ENCODE measurements at regions not wholly inside any gene's neighbourhood (a gene's known extent, or its start where the extent isn't known, plus 50 kb on each side); places are given as distances from the start of the nearest gene placed in this dataset.

DNA sequence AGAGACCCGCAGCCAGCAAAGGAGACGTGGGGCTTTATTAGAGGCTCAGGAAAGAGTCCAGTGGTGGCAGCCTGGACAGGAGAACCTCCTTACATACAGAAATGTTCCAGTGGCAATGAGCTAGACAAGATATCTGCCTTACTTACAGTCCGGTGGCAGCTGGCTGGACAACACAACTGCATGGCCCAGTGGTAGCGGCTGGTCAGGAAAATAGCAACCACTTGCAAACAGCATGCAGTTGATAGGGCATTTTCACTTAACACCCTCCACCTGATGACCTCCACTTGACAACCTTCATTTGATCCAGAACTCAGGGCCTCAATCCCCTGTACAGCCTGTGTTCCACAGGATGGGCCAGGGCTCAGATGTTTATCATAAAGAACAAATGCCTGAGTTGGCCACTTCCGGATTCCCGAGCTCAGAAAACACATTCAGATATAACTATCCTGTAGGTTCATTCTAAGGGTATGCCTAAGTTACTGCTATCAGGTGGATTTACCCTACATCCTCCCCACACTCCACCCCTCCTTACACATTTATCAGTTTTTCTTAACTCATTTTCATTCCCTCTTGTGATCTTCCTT is 63.3 kb upstream of the ITPRID2 start:
- H3K36me3 ChIP-seq (ENCODE audit: control insufficient read depth in 1 of 2, insufficient read depth in 2 of 2, low read length in 2 of 2) = no peaks in the 10 kb centered on the region
- peaks cover 0 to 11% of the 10 kb centered on the region in 2 donors for H3K4me1 ChIP-seq (ENCODE audit: control insufficient read depth in 1 of 2, insufficient read depth in 2 of 2, low read length in 2 of 2)
- no peak overlapping the region for H3K27ac ChIP-seq (ENCODE audit: low read depth, low read length)
- H3K27me3 ChIP-seq (ENCODE audit: control insufficient read depth in 1 of 2, insufficient read depth in 2 of 2, low read length in 2 of 2) = no peaks in the 10 kb centered on the region
- H3K9ac ChIP-seq (ENCODE audit: low read depth in 1 of 2, low read length in 2 of 2) = no peak overlapping the region
- no peaks in the 10 kb centered on the region for H3K9me3 ChIP-seq (ENCODE audit: control insufficient read depth in 1 of 2, low read length in 2 of 2)
- H3K4me3 ChIP-seq (ENCODE audit: low read depth in 1 of 2, low read length in 2 of 2) = no peak overlapping the region

DNA sequence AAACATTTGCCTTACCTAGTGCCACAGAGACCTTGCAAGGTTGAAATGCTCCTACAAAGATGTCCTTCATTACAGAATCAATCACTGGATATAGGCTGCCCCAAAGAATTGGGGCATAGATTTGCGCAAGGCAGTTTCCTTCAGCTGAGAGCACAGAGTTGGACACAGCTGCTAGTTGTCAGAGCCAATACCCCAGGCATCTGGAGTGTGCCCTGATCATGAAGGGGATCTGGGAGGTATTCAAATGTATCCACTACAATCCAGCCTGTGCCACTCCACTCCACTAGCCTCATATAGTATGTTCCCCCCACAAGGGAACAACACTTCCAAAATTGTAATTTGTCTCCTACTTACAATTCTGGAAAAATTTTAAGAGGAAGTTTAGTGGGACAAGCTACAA is 62.3 kb upstream of the ITPRID2 start:
- H3K27ac ChIP-seq (ENCODE audit: low read depth, low read length) = no peak overlapping the region
- no peaks in the 10 kb centered on the region for H3K27me3 ChIP-seq (ENCODE audit: control insufficient read depth in 1 of 2, insufficient read depth in 2 of 2, low read length in 2 of 2)
- H3K4me3 ChIP-seq (ENCODE audit: low read depth in 1 of 2, low read length in 2 of 2) = no peak overlapping the region
- H3K9me3 ChIP-seq (ENCODE audit: control insufficient read depth in 1 of 2, low read length in 2 of 2) = no peaks in the 10 kb centered on the region
- H3K4me1 ChIP-seq (ENCODE audit: control insufficient read depth in 1 of 2, insufficient read depth in 2 of 2, low read length in 2 of 2) = peaks cover 0 to 11% of the 10 kb centered on the region in 2 donors
- H3K36me3 ChIP-seq (ENCODE audit: control insufficient read depth in 1 of 2, insufficient read depth in 2 of 2, low read length in 2 of 2) = no peaks in the 10 kb centered on the region
- no peak overlapping the region for H3K9ac ChIP-seq (ENCODE audit: low read depth in 1 of 2, low read length in 2 of 2)

DNA sequence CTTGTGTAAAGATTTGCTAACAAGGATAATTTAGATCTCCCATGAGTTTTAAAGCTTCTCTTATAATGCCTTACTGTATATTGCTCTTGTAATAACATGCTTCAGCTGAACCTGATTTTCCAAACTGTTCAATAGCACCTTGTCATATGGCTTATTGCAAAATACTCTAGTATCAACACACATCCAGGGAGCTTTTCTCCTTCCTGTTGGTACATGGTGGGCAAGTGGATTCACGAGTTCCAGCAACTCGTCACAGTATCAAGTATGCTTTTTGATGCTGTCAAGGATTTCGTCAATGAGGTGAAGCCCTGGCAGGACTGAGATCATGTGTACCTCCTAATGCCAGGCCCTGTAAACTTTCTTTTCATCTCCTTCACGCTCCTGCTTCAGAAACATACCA is 59.5 kb upstream of the ITPRID2 start:
- Histone ChIP-seq H3K4me1 (ENCODE audit: control insufficient read depth in 1 of 2, insufficient read depth in 2 of 2, low read length in 2 of 2) (peaks cover 0 to 17% of the 10 kb centered on the region in 2 donors), H3K4me3 (ENCODE audit: low read depth in 1 of 2, low read length in 2 of 2) (no peak overlapping the region), H3K27ac (ENCODE audit: low read depth, low read length) (no peak overlapping the region), H3K9me3 (ENCODE audit: control insufficient read depth in 1 of 2, low read length in 2 of 2) (no peaks in the 10 kb centered on the region), H3K27me3 (ENCODE audit: control insufficient read depth in 1 of 2, insufficient read depth in 2 of 2, low read length in 2 of 2) (no peaks in the 10 kb centered on the region), H3K9ac (ENCODE audit: low read depth in 1 of 2, low read length in 2 of 2) (no peak overlapping the region), H3K36me3 (ENCODE audit: control insufficient read depth in 1 of 2, insufficient read depth in 2 of 2, low read length in 2 of 2) (no peaks in the 10 kb centered on the region)

DNA sequence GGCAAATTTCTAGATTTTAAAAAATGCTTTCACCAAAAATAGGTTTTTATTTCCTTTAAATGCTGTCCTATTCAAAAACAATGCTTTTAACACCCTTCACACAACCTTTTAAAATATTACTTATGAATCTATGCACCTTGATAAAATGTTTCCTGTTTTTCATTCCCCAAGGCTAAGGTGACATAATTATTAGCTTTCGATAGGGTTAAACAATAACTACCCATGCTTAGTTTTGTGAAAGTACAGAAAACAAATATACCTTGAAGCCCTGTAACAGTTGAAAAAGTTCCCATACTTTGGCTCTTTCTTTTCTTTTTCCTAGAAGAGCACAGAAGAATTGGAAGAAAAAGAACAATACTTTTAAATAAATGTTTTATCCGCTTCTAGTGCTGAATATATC is 54.9 kb upstream of the ITPRID2 start:
- no peaks in the 10 kb centered on the region for H3K36me3 ChIP-seq (ENCODE audit: control insufficient read depth in 1 of 2, insufficient read depth in 2 of 2, low read length in 2 of 2)
- H3K4me1 ChIP-seq (ENCODE audit: control insufficient read depth in 1 of 2, insufficient read depth in 2 of 2, low read length in 2 of 2) = peaks cover 0 to 23% of the 10 kb centered on the region in 2 donors
- H3K27me3 ChIP-seq (ENCODE audit: control insufficient read depth in 1 of 2, insufficient read depth in 2 of 2, low read length in 2 of 2) = no peaks in the 10 kb centered on the region
- H3K9me3 ChIP-seq (ENCODE audit: control insufficient read depth in 1 of 2, low read length in 2 of 2) = no peaks in the 10 kb centered on the region
- H3K9ac ChIP-seq (ENCODE audit: low read depth in 1 of 2, low read length in 2 of 2) = no peak overlapping the region
- H3K4me3 ChIP-seq (ENCODE audit: low read depth in 1 of 2, low read length in 2 of 2) = no peak overlapping the region
- no peak overlapping the region for H3K27ac ChIP-seq (ENCODE audit: low read depth, low read length)

DNA sequence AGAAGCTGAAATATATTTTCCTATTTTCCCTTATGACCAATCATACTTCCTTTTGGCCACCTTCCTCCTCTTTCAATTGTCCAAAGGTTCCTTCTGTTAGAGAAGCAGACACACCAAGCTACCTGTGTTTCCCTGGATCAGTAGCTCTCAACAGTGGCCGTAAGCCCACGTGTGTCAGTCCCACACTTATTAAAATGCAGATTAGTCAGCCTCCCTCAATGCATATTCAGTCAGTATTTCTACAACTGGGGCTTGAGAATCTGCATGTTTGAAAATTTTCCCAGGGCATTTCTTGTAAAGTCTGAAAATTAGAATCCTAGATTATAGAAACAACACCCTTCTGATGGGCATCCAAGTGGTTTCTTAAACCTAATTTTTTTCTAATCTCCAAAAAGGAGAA is 54.0 kb upstream of the ITPRID2 start:
- H3K9ac ChIP-seq (ENCODE audit: low read depth in 1 of 2, low read length in 2 of 2) = no peak overlapping the region
- H3K4me1 ChIP-seq (ENCODE audit: control insufficient read depth in 1 of 2, insufficient read depth in 2 of 2, low read length in 2 of 2) = peaks cover 0 to 18% of the 10 kb centered on the region in 2 donors
- H3K27me3 ChIP-seq (ENCODE audit: control insufficient read depth in 1 of 2, insufficient read depth in 2 of 2, low read length in 2 of 2) = no peaks in the 10 kb centered on the region
- H3K36me3 ChIP-seq (ENCODE audit: control insufficient read depth in 1 of 2, insufficient read depth in 2 of 2, low read length in 2 of 2) = no peaks in the 10 kb centered on the region
- no peak overlapping the region for H3K27ac ChIP-seq (ENCODE audit: low read depth, low read length)
- H3K9me3 ChIP-seq (ENCODE audit: control insufficient read depth in 1 of 2, low read length in 2 of 2) = no peaks in the 10 kb centered on the region
- H3K4me3 ChIP-seq (ENCODE audit: low read depth in 1 of 2, low read length in 2 of 2) = no peak overlapping the region

DNA sequence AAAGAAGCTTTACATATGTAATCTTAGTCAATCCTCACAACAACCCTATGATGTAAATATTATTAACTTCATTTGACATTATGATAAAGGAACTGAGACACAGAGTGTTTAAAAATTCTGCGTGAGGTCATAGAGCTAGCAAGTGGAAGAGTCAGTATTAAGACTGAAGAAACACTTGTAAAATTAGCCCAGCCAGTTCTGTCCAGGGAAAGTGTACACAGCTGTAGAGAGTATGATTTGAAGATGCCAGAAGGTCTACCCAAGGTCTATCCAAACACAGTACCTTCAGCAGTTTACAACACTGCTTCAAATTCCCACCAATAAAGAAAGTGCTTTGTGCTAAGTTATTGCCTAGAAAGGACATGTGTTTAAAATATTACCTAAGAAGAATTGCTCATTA is 51.7 kb upstream of the ITPRID2 start:
- Histone ChIP-seq H3K9me3 (ENCODE audit: control insufficient read depth in 1 of 2, low read length in 2 of 2) (no peaks in the 10 kb centered on the region), H3K36me3 (ENCODE audit: control insufficient read depth in 1 of 2, insufficient read depth in 2 of 2, low read length in 2 of 2) (no peaks in the 10 kb centered on the region), H3K4me1 (ENCODE audit: control insufficient read depth in 1 of 2, insufficient read depth in 2 of 2, low read length in 2 of 2) (peaks cover 0 to 13% of the 10 kb centered on the region in 2 donors), H3K4me3 (ENCODE audit: low read depth in 1 of 2, low read length in 2 of 2) (no peak overlapping the region), H3K27me3 (ENCODE audit: control insufficient read depth in 1 of 2, insufficient read depth in 2 of 2, low read length in 2 of 2) (no peaks in the 10 kb centered on the region), H3K9ac (ENCODE audit: low read depth in 1 of 2, low read length in 2 of 2) (no peak overlapping the region), H3K27ac (ENCODE audit: low read depth, low read length) (no peak overlapping the region)

DNA sequence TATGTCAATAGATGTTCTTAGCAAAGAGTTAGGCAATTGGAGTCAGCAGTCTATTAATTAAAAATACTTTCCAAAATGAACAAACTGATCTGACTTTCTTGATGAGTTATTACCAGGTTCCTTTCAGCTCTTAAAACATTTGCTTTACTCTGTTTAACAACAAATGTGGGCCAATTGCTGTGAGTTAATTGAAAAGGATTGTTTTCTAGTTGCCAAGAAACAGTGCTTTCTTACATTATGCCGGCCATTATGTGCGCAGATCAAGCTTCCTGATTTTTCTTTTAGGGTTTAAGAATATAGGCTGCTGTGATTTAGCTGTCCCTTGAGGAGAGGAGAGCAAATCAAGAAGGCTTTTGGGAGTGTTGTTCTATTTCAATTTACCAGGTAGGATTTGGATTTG is 50.5 kb upstream of the ITPRID2 start:
- H3K9ac ChIP-seq (ENCODE audit: low read depth in 1 of 2, low read length in 2 of 2) = no peak overlapping the region
- no peaks in the 10 kb centered on the region for H3K9me3 ChIP-seq (ENCODE audit: control insufficient read depth in 1 of 2, low read length in 2 of 2)
- H3K27ac ChIP-seq (ENCODE audit: low read depth, low read length) = no peak overlapping the region
- H3K27me3 ChIP-seq (ENCODE audit: control insufficient read depth in 1 of 2, insufficient read depth in 2 of 2, low read length in 2 of 2) = no peaks in the 10 kb centered on the region
- H3K36me3 ChIP-seq (ENCODE audit: control insufficient read depth in 1 of 2, insufficient read depth in 2 of 2, low read length in 2 of 2) = no peaks in the 10 kb centered on the region
- H3K4me3 ChIP-seq (ENCODE audit: low read depth in 1 of 2, low read length in 2 of 2) = no peak overlapping the region
- H3K4me1 ChIP-seq (ENCODE audit: control insufficient read depth in 1 of 2, insufficient read depth in 2 of 2, low read length in 2 of 2) = peaks cover 0 to 9% of the 10 kb centered on the region in 2 donors

All from duodenal mucosa (tissue), 2 donors.